ENCODE measurements at regions not wholly inside any gene's neighbourhood (a gene's known extent, or its start where the extent isn't known, plus 50 kb on each side); places are given as distances from the start of the nearest gene placed in this dataset.

DNA sequence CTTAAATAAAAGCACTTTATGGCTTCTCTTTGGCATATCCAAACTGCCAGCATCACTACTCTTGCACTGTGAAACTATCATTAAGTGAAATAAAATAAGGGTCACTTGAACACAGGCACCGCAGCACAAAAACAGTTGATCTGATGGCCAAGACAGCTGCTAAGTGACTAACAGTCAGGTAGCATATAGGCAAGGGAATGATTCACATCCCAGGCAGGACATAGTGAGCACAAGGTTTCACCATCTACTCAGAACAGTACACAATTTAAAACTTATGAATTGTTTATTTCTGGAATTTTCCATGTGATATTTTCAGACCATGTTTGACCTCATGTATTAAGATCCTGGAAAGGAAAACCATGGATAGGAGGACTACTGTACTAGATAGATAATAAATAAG is 214.2 kb downstream of the MREG start:
- DNase-seq (ENCODE audit: low spot score) (no peak), ATAC-seq (ENCODE audit: insufficient number of reproducible peaks, low FRiP score, low read depth) (no peak)
- H3K36me3 ChIP-seq = no peaks in the 10 kb centered on the region
- peaks cover 4% of the 10 kb centered on the region for H3K9me3 ChIP-seq
- no peak overlapping the region for H3K4me3 ChIP-seq
- H3K4me1 ChIP-seq (ENCODE audit: control insufficient read depth in 1 of 2, low read depth in 2 of 2) = peaks cover 8 to 14% of the 10 kb centered on the region in 2 donors
- TF ChIP-seq CTCF (IDR thresholded peaks at IDR 0.05) = no peak
- no peak overlapping the region for H3K27ac ChIP-seq
- no peaks in the 10 kb centered on the region for H3K27me3 ChIP-seq (replicated peaks; ENCODE audit: insufficient read depth)

DNA sequence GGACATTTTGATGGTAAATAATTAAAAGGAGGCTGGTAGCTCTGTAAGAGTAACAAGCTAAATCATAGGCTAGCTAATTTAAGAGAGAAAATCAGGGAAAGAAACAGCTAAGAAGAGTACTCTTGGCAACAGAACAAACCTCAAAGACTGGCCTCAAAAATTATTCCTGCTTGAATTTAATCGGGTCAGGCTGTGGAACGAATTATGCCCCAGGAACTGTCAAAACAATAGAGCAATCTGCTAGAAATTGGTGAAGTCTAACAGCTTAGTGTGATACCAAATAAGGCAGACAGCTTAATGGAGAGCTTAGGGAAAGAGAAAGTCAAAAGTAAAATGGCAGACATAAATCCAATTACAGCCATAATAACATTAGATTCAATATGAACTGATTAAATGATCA is 215.7 kb downstream of the MREG start:
- Histone ChIP-seq H3K36me3 (no peaks in the 10 kb centered on the region), H3K4me3 (no peak overlapping the region), H3K27ac (no peak overlapping the region), H3K4me1 (ENCODE audit: control insufficient read depth in 1 of 2, low read depth in 2 of 2) (peaks cover 20 to 22% of the 10 kb centered on the region in 2 donors), H3K9me3 (no peaks in the 10 kb centered on the region), H3K27me3 (replicated peaks; ENCODE audit: insufficient read depth) (no peaks in the 10 kb centered on the region)
- TF ChIP-seq CTCF (IDR thresholded peaks at IDR 0.05) = no peak
- no peak for DNase-seq (ENCODE audit: low spot score)
- ATAC-seq (ENCODE audit: insufficient number of reproducible peaks, low FRiP score, low read depth) = no peak

GRCh38 chr2:215796140-215796855 is 217.1 kb downstream of the MREG start:
- H3K27ac ChIP-seq = no peak overlapping the region
- DNase-seq (ENCODE audit: low spot score) = no peak

GRCh38 chr2:215794829-215795546 is 218.4 kb downstream of the MREG start:
- no peaks in the 10 kb centered on the region for H3K9me3 ChIP-seq
- DNase-seq (ENCODE audit: low spot score) (no peak), ATAC-seq (ENCODE audit: insufficient number of reproducible peaks, low FRiP score, low read depth) (no peak)
- no peaks in the 10 kb centered on the region for H3K27me3 ChIP-seq (replicated peaks; ENCODE audit: insufficient read depth)
- H3K4me1 ChIP-seq (ENCODE audit: control insufficient read depth in 1 of 2, low read depth in 2 of 2) = peaks cover 14 to 27% of the 10 kb centered on the region in 2 donors
- H3K36me3 ChIP-seq = no peaks in the 10 kb centered on the region
- H3K27ac ChIP-seq = peak overlapping the region in 1 of 2 donors; percentile 66
- no peak overlapping the region for H3K4me3 ChIP-seq
- no peak for TF ChIP-seq CTCF (IDR thresholded peaks at IDR 0.05)

More at GRCh38 chr2:215796140-215796855, 217.1 kb downstream of the MREG start:
- H3K4me1 ChIP-seq (ENCODE audit: control insufficient read depth in 1 of 2, low read depth in 2 of 2) = peaks cover 22 to 27% of the 10 kb centered on the region in 2 donors
- no peaks in the 10 kb centered on the region for H3K9me3 ChIP-seq
- TF ChIP-seq CTCF (IDR thresholded peaks at IDR 0.05) = no peak
- no peak overlapping the region for H3K4me3 ChIP-seq
- H3K36me3 ChIP-seq = no peaks in the 10 kb centered on the region
- no peak for ATAC-seq (ENCODE audit: insufficient number of reproducible peaks, low FRiP score, low read depth)
- H3K27me3 ChIP-seq (replicated peaks; ENCODE audit: insufficient read depth) = no peaks in the 10 kb centered on the region

DNA sequence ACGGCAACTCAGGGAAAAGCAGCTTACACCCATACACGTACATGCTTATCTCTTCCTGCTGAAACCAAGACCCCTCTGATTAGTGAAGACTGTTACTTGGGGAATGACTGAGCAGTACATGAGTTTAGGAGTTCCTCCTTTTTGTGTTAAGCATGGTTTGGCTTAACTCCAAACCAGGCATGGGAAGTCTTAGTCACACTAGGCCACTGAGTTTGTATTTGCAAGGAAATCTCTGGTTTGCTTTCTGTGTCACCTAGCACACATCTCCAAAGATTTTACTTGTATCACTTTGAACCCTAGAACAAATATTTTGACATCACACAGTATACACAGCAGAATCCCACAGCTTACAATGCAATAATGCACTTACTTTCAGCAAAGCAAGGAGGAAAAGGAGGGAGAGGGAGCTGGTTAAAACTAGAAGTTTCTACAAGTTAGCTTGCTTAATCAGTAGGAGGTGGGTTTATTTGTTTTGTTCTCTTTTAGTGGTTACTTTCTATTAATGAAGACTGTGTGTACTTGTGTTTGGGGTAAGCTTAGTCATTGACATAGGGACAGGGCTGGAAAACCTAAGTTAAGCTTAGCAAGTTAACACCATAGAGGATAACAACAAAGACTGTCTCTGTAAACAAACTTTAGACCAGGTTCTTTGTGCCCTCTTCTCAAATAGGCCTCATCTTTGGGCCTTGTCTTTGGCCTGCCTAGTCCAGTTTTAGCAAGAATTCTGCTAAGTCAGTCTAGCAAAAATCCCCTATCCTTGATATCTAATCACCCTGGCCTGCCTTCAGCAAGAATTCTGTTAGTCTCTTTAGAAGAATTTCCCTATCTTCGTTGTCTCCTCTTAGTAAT is 219.4 kb downstream of the MREG start:
- peaks cover 14 to 27% of the 10 kb centered on the region in 2 donors for H3K4me1 ChIP-seq (ENCODE audit: control insufficient read depth in 1 of 2, low read depth in 2 of 2)
- no peak for TF ChIP-seq CTCF (IDR thresholded peaks at IDR 0.05)
- DNase-seq (ENCODE audit: low spot score) (peak; percentile 42), ATAC-seq (ENCODE audit: insufficient number of reproducible peaks, low FRiP score, low read depth) (peak; percentile 74)
- peak overlapping the region; percentile 37 to 66 for H3K27ac ChIP-seq
- H3K27me3 ChIP-seq (replicated peaks; ENCODE audit: insufficient read depth) = no peaks in the 10 kb centered on the region
- H3K4me3 ChIP-seq = no peak overlapping the region
- no peaks in the 10 kb centered on the region for H3K9me3 ChIP-seq
- no peaks in the 10 kb centered on the region for H3K36me3 ChIP-seq

All from thoracic aorta (tissue), 2 donors.